Astrocyte (in vitro differentiated cells and primary cell): ENCODE measurements at regions not wholly inside any gene's neighbourhood (a gene's known extent, or its start where the extent isn't known, plus 50 kb on each side); places are given as distances from the start of the nearest gene placed in this dataset.

Experiments
- DNase-seq: peaks from one replicate; pipeline ENCODE4 v3.0.0-alpha.2; 2010; ENCODE audit warnings: low read depth
- FAIRE-seq: peaks from 2 replicates; lab custom pipeline; 2011; peaks lifted over from hg19 to GRCh38; lab: Jason Lieb, UNC
- H2AFZ ChIP-seq: 2 replicates; pipeline ENCODE4 v1.6.0; 2012; ENCODE audit warnings: low read depth, low read length, inconsistent platforms
- H3K27ac ChIP-seq: 2 replicates; pipeline ENCODE4 v1.5.1; 2011; ENCODE audit warnings: low read depth, low read length, inconsistent platforms
- H3K27me3 ChIP-seq: 2 replicates; pipeline ENCODE4 v1.6.0; 2011; ENCODE audit warnings: low read length, inconsistent platforms; ENCODE audit not compliant: insufficient read depth
- H3K36me3 ChIP-seq: 2 replicates; pipeline ENCODE4 v1.5.1; 2011; ENCODE audit warnings: low read length, inconsistent platforms; ENCODE audit not compliant: insufficient read depth
- H3K4me1 ChIP-seq: 2 replicates; pipeline ENCODE4 v1.5.1; 2011; ENCODE audit warnings: low read length, inconsistent platforms; ENCODE audit not compliant: insufficient read depth
- H3K4me2 ChIP-seq: 2 replicates; pipeline ENCODE4 v1.6.0; 2012; ENCODE audit warnings: low read length, inconsistent platforms
- H3K4me3 ChIP-seq: 2 replicates; pipeline ENCODE4 v1.5.1; 2011; ENCODE audit warnings: low read depth, mild to moderate bottlenecking, low read length, inconsistent platforms; ENCODE audit not compliant: insufficient read depth
- H3K79me2 ChIP-seq: 2 replicates; pipeline ENCODE4 v1.6.0; 2012; ENCODE audit warnings: mild to moderate bottlenecking, low read length, inconsistent platforms; ENCODE audit not compliant: insufficient read depth
- H3K9ac ChIP-seq: 2 replicates; pipeline ENCODE4 v1.6.0; 2012; ENCODE audit warnings: mild to moderate bottlenecking, low read length, inconsistent platforms
- H3K9me3 ChIP-seq: 2 replicates; pipeline ENCODE4 v1.5.1; 2012; ENCODE audit warnings: low read depth, mild to moderate bottlenecking, low read length, inconsistent platforms; ENCODE audit not compliant: insufficient read depth
- H4K20me1 ChIP-seq: 2 replicates; pipeline ENCODE4 v1.6.0; 2012; ENCODE audit warnings: low read length, inconsistent platforms; ENCODE audit not compliant: insufficient read depth
- H3K27ac Mint-ChIP-seq: one replicate; pipeline ENCODE4 v1.8.0; 2021; ENCODE audit warnings: mild to moderate bottlenecking, mixed read lengths; ENCODE audit not compliant: unreplicated experiment
- H3K27me3 Mint-ChIP-seq: one replicate; pipeline ENCODE4 v1.8.0; 2021; ENCODE audit warnings: low read depth, mixed read lengths; ENCODE audit not compliant: unreplicated experiment
- H3K36me3 Mint-ChIP-seq: one replicate; pipeline ENCODE4 v1.8.0; 2021; ENCODE audit warnings: low read depth, mixed read lengths; ENCODE audit not compliant: unreplicated experiment
- H3K4me1 Mint-ChIP-seq: one replicate; pipeline ENCODE4 v1.8.0; 2021; ENCODE audit warnings: low read depth, mixed read lengths; ENCODE audit not compliant: unreplicated experiment
- H3K4me3 Mint-ChIP-seq: one replicate; pipeline ENCODE4 v1.8.0; 2021; ENCODE audit warnings: mild to moderate bottlenecking, moderate library complexity, mixed read lengths; ENCODE audit not compliant: unreplicated experiment
- H3K9me3 Mint-ChIP-seq: one replicate; pipeline ENCODE4 v1.8.0; 2021; ENCODE audit warnings: mild to moderate bottlenecking, mixed read lengths; ENCODE audit not compliant: unreplicated experiment
- EZH2 ChIP-seq: IDR thresholded peaks from 2 replicates; pipeline ENCODE4 v1.6.1; 2012; ENCODE audit warnings: mild to moderate bottlenecking, low read length, inconsistent platforms; ENCODE audit not compliant: insufficient read depth
- TF ChIP-seq, protein P1 (sequence below): IDR thresholded peaks from 2 replicates; pipeline ENCODE4 v1.5.1; 2011; ENCODE audit warnings: low read depth, mild to moderate bottlenecking, inconsistent platforms, low read length, moderate library complexity; ENCODE audit not compliant: insufficient read depth

DNA sequence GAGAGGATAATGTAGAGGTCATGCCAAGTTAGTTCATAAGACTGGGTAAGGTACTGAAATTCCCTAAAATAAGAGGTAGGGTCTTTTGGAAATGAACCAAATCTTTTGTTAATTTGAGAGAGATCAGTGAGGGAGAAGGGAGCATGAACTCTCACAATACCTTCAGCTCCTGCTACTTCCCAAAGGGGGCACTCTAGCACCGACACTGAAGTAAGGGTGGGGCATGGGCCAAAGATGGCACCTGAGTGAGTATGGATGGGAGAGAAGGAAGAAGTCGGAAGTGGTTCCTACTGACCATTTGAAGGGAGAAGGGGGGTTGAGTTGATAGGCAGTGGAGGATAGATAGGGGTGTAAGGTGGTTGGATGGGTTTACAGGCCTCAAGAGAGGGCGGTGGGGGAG is 86.6 kb downstream of the ZNF737 start:
- Mint-ChIP-seq H3K4me3 (no peak overlapping the region), H3K9me3 (peaks cover 17% of the 10 kb centered on the region)
- FAIRE-seq: no peak

DNA sequence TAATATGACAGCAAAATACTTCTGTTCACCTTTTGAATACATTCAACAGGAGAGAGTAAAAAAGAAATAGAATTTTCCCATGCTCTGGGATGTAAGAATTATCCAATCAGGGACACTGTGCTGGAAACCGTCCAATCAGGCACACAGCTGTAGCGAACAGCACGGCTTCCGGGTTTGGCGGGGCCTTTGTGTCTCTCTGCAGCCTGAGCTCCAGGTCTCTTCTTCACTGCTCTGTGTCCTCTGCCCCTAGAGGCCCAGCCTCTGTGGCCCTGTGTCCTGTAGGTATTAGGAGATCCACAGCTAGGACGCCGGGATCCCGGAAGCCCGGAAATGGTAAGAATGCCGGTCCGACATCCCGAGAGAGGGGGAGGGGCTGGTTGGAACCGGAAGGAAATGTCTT is 92.7 kb downstream of the ZNF737 start:
- Histone ChIP-seq H3K4me2 (no peak overlapping the region), H2AFZ (no peak overlapping the region), H3K79me2 (no peaks in the 10 kb centered on the region), H3K9me3 (peaks cover 21% of the 10 kb centered on the region), H3K27ac (no peak overlapping the region), H3K4me1 (no peaks in the 10 kb centered on the region), H4K20me1 (no peaks in the 10 kb centered on the region), H3K4me3 (no peak overlapping the region), H3K9ac (no peak overlapping the region), H3K27me3 (no peaks in the 10 kb centered on the region), H3K36me3 (no peaks in the 10 kb centered on the region)
- Mint-ChIP-seq H3K9me3 (peaks cover 9% of the 10 kb centered on the region), H3K27ac (no peak overlapping the region), H3K36me3 (no peaks in the 10 kb centered on the region), H3K27me3 (no peaks in the 10 kb centered on the region), H3K4me1 (no peaks in the 10 kb centered on the region), H3K4me3 (no peak overlapping the region)
- TF ChIP-seq, protein P1, sequence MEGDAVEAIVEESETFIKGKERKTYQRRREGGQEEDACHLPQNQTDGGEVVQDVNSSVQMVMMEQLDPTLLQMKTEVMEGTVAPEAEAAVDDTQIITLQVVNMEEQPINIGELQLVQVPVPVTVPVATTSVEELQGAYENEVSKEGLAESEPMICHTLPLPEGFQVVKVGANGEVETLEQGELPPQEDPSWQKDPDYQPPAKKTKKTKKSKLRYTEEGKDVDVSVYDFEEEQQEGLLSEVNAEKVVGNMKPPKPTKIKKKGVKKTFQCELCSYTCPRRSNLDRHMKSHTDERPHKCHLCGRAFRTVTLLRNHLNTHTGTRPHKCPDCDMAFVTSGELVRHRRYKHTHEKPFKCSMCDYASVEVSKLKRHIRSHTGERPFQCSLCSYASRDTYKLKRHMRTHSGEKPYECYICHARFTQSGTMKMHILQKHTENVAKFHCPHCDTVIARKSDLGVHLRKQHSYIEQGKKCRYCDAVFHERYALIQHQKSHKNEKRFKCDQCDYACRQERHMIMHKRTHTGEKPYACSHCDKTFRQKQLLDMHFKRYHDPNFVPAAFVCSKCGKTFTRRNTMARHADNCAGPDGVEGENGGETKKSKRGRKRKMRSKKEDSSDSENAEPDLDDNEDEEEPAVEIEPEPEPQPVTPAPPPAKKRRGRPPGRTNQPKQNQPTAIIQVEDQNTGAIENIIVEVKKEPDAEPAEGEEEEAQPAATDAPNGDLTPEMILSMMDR: no peak
- no peak for TF ChIP-seq EZH2
- DNase-seq (no peak), FAIRE-seq (no peak)

More for the DNA sequence above, 86.6 kb downstream of the ZNF737 start:
- Histone ChIP-seq H3K36me3 (no peaks in the 10 kb centered on the region), H2AFZ (no peak overlapping the region), H3K9ac (no peak overlapping the region), H3K9me3 (peaks cover 38% of the 10 kb centered on the region), H3K27ac (no peak overlapping the region), H3K4me3 (no peak overlapping the region), H3K79me2 (no peaks in the 10 kb centered on the region), H3K4me1 (no peaks in the 10 kb centered on the region), H3K27me3 (no peaks in the 10 kb centered on the region), H3K4me2 (no peak overlapping the region), H4K20me1 (no peaks in the 10 kb centered on the region)
- no peak for DNase-seq
- TF ChIP-seq EZH2: no peak
- TF ChIP-seq, protein P1: no peak
- Mint-ChIP-seq H3K36me3 (no peaks in the 10 kb centered on the region), H3K27ac (no peak overlapping the region), H3K4me1 (no peaks in the 10 kb centered on the region), H3K27me3 (no peaks in the 10 kb centered on the region)

DNA sequence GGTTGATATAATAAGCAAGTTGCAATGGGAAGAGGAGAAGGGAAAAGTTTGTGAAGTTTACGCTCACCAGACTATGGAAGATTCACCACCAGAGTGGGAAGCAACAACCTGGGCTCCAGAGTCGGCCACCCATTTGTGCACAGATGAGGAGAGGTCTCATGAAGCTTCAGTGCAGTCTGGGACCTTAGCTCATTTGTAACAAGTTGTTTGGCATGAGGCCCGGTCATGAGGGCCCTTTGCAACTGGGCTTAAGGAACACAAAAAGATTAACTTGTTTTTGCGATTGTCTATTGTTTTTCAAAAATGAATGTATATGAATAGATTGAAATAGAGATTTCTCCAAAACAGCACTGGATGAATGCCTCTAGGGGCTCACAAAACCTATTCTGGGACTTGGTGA is 94.2 kb downstream of the ZNF737 start:
- no peak for TF ChIP-seq EZH2
- Histone ChIP-seq H3K27me3 (no peaks in the 10 kb centered on the region), H3K36me3 (no peaks in the 10 kb centered on the region), H3K4me3 (no peak overlapping the region), H2AFZ (no peak overlapping the region), H4K20me1 (no peaks in the 10 kb centered on the region), H3K9me3 (peaks cover 10% of the 10 kb centered on the region), H3K9ac (no peak overlapping the region), H3K4me2 (no peak overlapping the region), H3K27ac (no peak overlapping the region), H3K4me1 (no peaks in the 10 kb centered on the region), H3K79me2 (no peaks in the 10 kb centered on the region)
- no peak for DNase-seq
- H3K27me3 Mint-ChIP-seq: no peaks in the 10 kb centered on the region
- no peak for FAIRE-seq
- H3K27ac Mint-ChIP-seq: no peak overlapping the region
- H3K36me3 Mint-ChIP-seq: no peaks in the 10 kb centered on the region
- H3K9me3 Mint-ChIP-seq: peaks cover 5% of the 10 kb centered on the region
- H3K4me3 Mint-ChIP-seq: no peak overlapping the region
- H3K4me1 Mint-ChIP-seq: no peaks in the 10 kb centered on the region
